ENCODE measurements at regions not wholly inside any gene's neighbourhood (a gene's known extent, or its start where the extent isn't known, plus 50 kb on each side); places are given as distances from the start of the nearest gene placed in this dataset.

DNA sequence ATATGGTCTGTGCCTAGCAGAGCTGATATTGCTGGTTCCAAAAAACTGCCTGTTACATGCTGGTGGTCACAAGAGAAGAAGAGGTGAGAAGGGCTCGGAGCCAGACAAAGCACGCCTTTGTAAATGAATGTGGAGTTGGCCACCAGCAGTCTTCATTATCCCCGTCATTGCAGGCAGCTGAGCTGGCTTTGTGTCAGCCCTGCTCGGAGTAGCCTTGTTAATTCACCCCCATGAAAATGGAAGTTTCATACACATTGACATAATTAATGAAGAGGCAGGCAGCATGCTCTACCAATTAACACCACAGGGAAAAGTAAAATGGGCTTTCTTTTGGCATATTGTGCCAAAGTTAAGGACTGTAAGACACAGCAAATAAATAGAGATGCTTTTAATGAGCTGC is 113.7 kb upstream of the RBFOX1 start:
- Mint-ChIP-seq H3K4me1 (ENCODE audit: low read depth) (no peaks in the 10 kb centered on the region), H3K36me3 (ENCODE audit: insufficient read depth) (no peaks in the 10 kb centered on the region), H3K4me3 (no peak overlapping the region), H3K27me3 (ENCODE audit: low read depth) (no peaks in the 10 kb centered on the region), H3K9me3 (peaks cover 16% of the 10 kb centered on the region)
- ATAC-seq (no peak), DNase-seq (no peak)

DNA sequence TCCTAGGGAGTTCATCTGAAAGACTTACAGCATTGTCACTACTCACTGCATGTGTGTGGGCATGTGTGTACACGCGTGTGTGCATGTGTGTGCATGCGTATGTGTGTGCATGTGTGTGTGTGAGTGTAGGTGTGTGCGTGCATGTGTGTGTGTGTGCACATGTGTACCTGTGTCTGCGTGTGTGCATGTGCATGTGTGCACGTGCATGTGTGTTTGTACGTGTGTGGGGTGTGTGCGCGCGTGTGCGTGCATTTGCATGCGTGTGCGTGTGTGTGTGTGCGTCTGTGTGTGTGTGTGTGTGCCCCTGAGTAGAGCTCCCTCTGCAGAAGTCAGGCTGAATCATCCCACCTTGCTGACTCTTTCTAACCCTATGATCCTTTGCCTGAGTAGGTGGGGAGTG is 114.8 kb upstream of the RBFOX1 start:
- Mint-ChIP-seq H3K4me3 (no peak overlapping the region), H3K36me3 (ENCODE audit: insufficient read depth) (no peaks in the 10 kb centered on the region), H3K4me1 (ENCODE audit: low read depth) (no peaks in the 10 kb centered on the region), H3K9me3 (peaks cover 16% of the 10 kb centered on the region), H3K27me3 (ENCODE audit: low read depth) (no peaks in the 10 kb centered on the region)
- DNase-seq (no peak), ATAC-seq (no peak)

DNA sequence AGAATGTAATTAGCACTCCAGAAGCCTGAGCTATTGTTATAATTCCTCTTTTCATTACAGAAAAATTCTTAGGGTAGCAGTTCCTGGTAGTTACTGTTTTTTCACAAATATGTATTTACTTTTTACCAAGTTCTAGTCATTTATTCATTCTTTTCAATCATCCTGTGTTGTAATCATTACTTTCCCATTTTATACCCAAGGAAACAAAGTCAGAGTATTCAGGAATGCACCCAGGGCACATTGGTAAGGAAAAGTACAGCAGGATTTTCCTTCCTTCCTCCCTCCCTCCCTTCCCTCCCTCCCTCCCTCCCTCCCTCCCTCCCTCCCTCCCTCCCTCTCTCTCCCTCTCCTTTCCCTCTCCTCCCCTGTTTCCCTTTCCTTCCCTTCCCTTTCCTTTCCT is 115.9 kb upstream of the RBFOX1 start:
- H3K36me3 Mint-ChIP-seq (ENCODE audit: insufficient read depth): no peaks in the 10 kb centered on the region
- no peak for DNase-seq
- no peak for ATAC-seq
- H3K4me3 Mint-ChIP-seq: no peak overlapping the region
- H3K27me3 Mint-ChIP-seq (ENCODE audit: low read depth): no peaks in the 10 kb centered on the region
- H3K9me3 Mint-ChIP-seq: peaks cover 16% of the 10 kb centered on the region
- H3K4me1 Mint-ChIP-seq (ENCODE audit: low read depth): no peaks in the 10 kb centered on the region

DNA sequence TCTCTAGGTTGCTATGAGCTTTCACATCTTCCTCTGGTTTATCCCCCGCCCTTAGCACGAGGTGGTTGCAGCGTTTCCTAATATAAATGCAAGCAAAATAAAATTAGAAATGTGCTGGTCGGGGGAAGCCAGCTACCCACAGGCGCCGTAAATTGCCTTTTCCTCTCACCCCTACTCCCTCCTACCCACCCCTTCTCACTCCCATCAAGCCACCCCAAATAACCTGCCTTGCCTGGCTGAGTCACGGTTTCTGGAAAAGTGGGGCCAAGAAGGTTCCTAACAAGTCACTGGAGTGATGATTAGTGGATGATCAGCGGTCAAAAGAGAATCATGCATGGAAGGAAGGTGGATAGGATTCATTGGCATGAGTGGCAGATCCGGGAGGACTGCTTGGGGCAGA is 120.9 kb upstream of the RBFOX1 start:
- ATAC-seq (no peak), DNase-seq (no peak)

DNA sequence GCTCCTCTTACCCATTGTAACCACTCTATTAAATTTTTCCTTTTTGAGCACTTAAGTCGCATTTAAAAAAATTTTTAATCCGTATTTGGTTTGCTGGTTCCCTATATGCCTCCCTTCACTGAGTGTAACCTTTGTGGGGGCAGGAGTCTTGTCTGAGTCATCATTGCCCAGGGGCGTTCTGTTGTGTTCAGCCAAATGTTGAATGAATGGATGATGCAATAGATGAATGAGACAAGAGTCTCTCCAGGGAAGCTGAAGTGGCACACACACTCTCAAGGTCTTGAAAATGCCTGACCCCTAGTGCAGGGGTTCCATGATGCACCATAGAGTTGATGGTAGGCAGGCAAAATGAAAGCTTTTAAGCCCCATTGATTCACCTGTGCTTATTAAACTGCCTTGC is 123.0 kb upstream of the RBFOX1 start:
- ATAC-seq (no peak), DNase-seq (no peak)
- H3K9me3 Mint-ChIP-seq: peaks cover 10% of the 10 kb centered on the region
- no peaks in the 10 kb centered on the region for H3K4me1 Mint-ChIP-seq (ENCODE audit: low read depth)
- no peak overlapping the region for H3K4me3 Mint-ChIP-seq
- H3K36me3 Mint-ChIP-seq (ENCODE audit: insufficient read depth): no peaks in the 10 kb centered on the region
- H3K27me3 Mint-ChIP-seq (ENCODE audit: low read depth): no peaks in the 10 kb centered on the region

More for the DNA sequence above, 120.9 kb upstream of the RBFOX1 start:
- no peaks in the 10 kb centered on the region for H3K27me3 Mint-ChIP-seq (ENCODE audit: low read depth)
- H3K4me3 Mint-ChIP-seq: no peak overlapping the region
- H3K9me3 Mint-ChIP-seq: peaks cover 14% of the 10 kb centered on the region
- H3K36me3 Mint-ChIP-seq (ENCODE audit: insufficient read depth): no peaks in the 10 kb centered on the region
- H3K4me1 Mint-ChIP-seq (ENCODE audit: low read depth): no peaks in the 10 kb centered on the region

DNA sequence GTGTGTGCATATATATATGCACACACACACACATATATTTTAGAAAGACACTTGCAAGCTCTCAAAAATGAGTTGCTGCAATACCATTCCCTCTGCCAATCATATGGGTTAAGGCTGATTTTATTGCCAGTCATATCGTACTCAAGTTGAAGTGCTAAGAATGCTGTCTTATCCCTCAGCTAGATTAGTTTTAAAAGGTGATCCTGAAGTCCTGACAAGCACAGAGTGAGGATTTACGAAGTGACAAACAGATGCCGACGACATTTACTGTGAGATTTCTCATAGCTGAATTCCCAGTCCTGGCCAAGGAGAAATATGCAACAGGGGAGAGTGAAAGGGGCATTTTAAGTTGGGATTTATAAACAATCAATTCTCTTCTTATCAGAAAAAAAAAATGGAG is 126.2 kb upstream of the RBFOX1 start:
- H3K4me1 Mint-ChIP-seq (ENCODE audit: low read depth): no peaks in the 10 kb centered on the region
- H3K9me3 Mint-ChIP-seq: peaks cover 6% of the 10 kb centered on the region
- no peaks in the 10 kb centered on the region for H3K36me3 Mint-ChIP-seq (ENCODE audit: insufficient read depth)
- ATAC-seq (no peak), DNase-seq (no peak)
- no peaks in the 10 kb centered on the region for H3K27me3 Mint-ChIP-seq (ENCODE audit: low read depth)
- H3K4me3 Mint-ChIP-seq: no peak overlapping the region

DNA sequence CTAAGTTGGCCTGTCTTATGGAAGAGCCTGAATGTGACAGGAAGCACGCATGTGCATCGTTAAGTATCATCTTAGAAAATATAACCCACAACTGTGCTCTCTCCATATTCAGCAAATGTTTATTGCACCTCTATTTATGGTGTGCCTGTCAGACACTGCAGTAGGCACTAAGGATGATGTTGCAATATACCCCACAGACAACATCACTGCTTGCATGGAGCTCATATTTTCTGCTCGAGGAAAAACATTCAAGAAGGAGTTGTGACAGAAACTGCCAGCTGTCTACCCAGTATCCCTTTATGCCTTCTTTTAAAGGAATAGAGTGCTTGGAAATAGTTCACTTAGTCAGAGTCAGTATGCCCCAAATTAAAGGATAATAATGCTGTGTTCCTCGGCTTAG is 132.3 kb upstream of the RBFOX1 start:
- no peaks in the 10 kb centered on the region for H3K36me3 Mint-ChIP-seq (ENCODE audit: insufficient read depth)
- H3K9me3 Mint-ChIP-seq: peaks cover 20% of the 10 kb centered on the region
- H3K27me3 Mint-ChIP-seq (ENCODE audit: low read depth): no peaks in the 10 kb centered on the region
- ATAC-seq (no peak), DNase-seq (no peak)
- H3K4me3 Mint-ChIP-seq: no peak overlapping the region
- no peaks in the 10 kb centered on the region for H3K4me1 Mint-ChIP-seq (ENCODE audit: low read depth)

DNA sequence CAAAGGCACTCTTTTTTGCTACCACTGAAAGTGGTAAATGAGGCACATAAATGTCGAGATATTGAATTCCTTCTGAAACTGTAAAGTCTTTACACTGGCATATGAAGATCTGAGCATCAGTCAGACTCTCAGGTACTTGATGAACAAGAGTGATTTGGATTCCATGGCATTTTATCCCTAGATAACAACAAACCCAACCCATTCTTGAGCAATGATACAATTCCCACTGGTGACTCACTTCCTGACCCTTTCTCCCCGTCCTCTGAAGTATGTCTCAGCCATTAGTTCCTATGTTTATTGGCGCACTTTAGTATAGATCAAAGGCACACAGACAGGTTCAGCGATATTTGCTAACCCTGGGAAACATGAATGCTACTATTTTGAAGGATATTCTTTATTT is 147.0 kb upstream of the RBFOX1 start:
- ATAC-seq (no peak), DNase-seq (no peak)
- no peaks in the 10 kb centered on the region for H3K27me3 Mint-ChIP-seq (ENCODE audit: low read depth)
- peaks cover 40% of the 10 kb centered on the region for H3K9me3 Mint-ChIP-seq
- no peaks in the 10 kb centered on the region for H3K4me1 Mint-ChIP-seq (ENCODE audit: low read depth)
- H3K36me3 Mint-ChIP-seq (ENCODE audit: insufficient read depth): no peaks in the 10 kb centered on the region
- no peak overlapping the region for H3K4me3 Mint-ChIP-seq

DNA sequence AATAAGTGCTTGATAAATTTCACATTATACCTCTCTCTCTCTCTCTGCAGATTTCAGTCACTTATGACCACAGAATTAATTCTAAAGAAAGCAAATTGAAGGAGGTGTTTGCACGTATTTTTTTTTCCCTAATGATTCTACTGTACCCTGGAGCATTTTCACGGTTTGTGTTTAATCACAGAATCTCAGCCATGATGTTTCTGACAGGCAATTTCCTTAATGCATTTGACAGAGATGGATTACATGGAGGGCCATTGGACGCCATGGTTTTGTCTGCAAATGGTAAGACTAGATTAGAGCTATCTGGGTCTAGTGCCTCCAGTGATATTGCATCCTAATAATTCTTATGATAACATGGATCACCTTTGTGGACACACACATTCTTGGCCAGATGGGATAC is 147.5 kb upstream of the RBFOX1 start:
- no peak for ATAC-seq
- Mint-ChIP-seq H3K27me3 (ENCODE audit: low read depth) (no peaks in the 10 kb centered on the region), H3K9me3 (peaks cover 35% of the 10 kb centered on the region), H3K36me3 (ENCODE audit: insufficient read depth) (no peaks in the 10 kb centered on the region), H3K4me3 (no peak overlapping the region), H3K4me1 (ENCODE audit: low read depth) (no peaks in the 10 kb centered on the region)
- DNase-seq: no peak

DNA sequence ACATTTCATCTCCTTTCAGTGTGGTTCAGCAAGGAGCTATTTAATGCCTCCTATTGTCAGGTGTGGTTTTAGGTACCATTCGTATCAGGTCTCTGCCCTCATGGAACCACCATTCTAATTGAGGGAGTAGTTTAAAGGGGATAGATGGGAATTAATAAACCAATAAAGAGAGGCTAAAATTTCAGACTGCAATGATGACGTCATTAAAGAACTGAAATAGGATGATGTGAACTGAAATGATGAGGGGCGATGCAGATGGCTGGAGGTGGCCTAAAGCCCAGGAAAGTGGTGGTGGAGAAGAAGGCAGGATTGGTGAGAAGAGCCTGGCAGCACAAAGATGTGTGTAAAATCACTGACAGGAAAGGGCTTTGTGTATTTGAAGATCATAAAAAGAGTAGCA is 148.9 kb upstream of the RBFOX1 start:
- peaks cover 30% of the 10 kb centered on the region for H3K9me3 Mint-ChIP-seq
- H3K4me3 Mint-ChIP-seq: no peak overlapping the region
- DNase-seq (no peak), ATAC-seq (no peak)
- H3K4me1 Mint-ChIP-seq (ENCODE audit: low read depth): no peaks in the 10 kb centered on the region
- no peaks in the 10 kb centered on the region for H3K36me3 Mint-ChIP-seq (ENCODE audit: insufficient read depth)
- no peaks in the 10 kb centered on the region for H3K27me3 Mint-ChIP-seq (ENCODE audit: low read depth)

DNA sequence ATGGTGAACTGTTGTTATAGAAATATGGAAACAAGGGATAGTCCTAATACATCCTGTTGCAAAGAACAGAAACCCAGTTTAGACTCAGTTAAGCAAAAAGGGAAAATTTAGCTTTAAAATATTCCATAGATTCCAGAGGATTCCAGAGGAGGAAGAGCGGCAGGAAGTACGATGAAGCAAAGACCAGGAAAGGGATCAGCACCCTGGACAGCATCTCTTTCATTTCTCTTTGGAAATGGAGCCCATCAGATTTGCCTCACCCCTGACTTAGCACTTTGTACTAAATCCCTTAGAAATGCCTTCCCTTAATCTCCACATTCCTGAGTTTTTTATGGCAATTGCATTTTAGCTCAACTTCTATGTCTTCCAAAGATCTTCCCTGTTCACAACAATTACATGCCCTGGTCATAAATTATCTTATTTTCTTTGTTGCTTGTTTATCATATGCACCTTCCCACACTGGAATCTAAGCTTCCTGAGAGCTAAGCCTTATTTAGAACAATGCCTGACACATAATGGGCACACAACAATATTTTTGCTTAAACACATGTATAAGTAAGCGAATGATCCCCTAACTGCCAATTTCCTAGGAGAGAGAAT is 150.0 kb upstream of the RBFOX1 start:
- DNase-seq (no peak), ATAC-seq (no peak)
- no peak overlapping the region for H3K4me3 Mint-ChIP-seq
- no peaks in the 10 kb centered on the region for H3K4me1 Mint-ChIP-seq (ENCODE audit: low read depth)
- no peaks in the 10 kb centered on the region for H3K27me3 Mint-ChIP-seq (ENCODE audit: low read depth)
- H3K9me3 Mint-ChIP-seq: peaks cover 27% of the 10 kb centered on the region
- no peaks in the 10 kb centered on the region for H3K36me3 Mint-ChIP-seq (ENCODE audit: insufficient read depth)

DNA sequence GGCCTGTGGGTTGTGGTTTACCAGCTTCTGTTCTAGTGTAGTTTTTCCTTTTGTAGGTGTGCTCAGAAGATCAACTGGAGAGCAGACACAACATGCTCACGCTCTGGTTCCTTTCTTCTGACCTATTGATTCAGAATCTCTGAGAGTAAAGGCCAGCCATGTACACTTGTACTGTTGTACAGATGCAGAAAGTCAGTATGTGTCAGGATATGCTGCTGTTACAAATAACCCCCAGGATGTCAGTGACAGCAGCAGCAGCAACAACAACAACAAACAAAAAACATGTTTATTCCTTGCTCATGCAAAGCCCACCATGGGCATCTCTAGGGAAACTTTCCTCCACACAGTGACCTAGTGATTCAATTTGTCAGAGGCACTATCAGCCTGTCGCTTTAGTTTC is 154.8 kb upstream of the RBFOX1 start:
- Mint-ChIP-seq H3K4me3 (no peak overlapping the region), H3K27me3 (ENCODE audit: low read depth) (no peaks in the 10 kb centered on the region), H3K4me1 (ENCODE audit: low read depth) (no peaks in the 10 kb centered on the region), H3K9me3 (peaks cover 42% of the 10 kb centered on the region), H3K36me3 (ENCODE audit: insufficient read depth) (no peaks in the 10 kb centered on the region)
- DNase-seq (no peak), ATAC-seq (no peak)

DNA sequence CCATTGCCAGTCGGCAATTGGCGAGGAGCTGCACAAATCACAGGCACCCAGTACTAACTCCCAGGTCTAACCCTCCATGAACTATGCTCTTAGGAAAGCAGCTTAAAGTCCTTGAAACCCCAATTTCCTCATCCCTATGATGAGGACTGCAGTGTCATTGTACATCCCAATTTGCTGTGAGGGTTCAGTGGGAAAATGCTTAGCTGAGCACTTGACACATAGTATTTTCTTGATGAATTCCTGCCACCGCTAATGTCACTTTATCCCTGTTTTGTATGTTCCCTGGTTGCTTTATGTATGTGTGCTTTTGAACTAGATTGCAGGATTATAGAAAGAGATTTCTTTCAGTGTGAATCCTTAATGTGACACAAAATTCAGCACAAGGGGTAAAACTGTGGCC is 161.5 kb upstream of the RBFOX1 start:
- DNase-seq: no peak
- Mint-ChIP-seq H3K4me1 (ENCODE audit: low read depth) (no peaks in the 10 kb centered on the region), H3K36me3 (ENCODE audit: insufficient read depth) (no peaks in the 10 kb centered on the region), H3K4me3 (no peak overlapping the region), H3K27me3 (ENCODE audit: low read depth) (no peaks in the 10 kb centered on the region), H3K9me3 (peaks cover 23% of the 10 kb centered on the region)
- ATAC-seq: no peak

DNA sequence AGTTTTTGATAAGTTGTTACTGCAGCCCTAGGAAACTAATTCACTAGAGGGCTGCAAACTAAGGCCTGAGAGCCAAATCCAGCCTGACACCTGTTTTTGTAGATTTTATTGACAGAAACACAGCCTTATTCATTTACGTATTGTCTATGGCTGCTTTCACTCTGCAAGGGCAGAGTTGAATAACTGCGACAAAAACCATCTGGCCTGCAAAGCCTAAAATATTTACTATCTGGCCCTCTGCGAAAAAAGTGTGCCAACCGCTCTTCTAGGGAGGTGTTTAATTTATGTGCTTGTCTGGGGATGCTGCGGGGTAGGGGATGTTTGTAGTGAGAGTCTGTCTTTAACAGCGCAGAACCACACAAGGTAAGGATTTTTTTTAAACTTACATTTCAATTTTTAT is 165.0 kb upstream of the RBFOX1 start:
- H3K36me3 Mint-ChIP-seq (ENCODE audit: insufficient read depth): no peaks in the 10 kb centered on the region
- DNase-seq: no peak
- H3K4me1 Mint-ChIP-seq (ENCODE audit: low read depth): no peaks in the 10 kb centered on the region
- no peaks in the 10 kb centered on the region for H3K27me3 Mint-ChIP-seq (ENCODE audit: low read depth)
- H3K4me3 Mint-ChIP-seq: no peak overlapping the region
- ATAC-seq: no peak
- peaks cover 6% of the 10 kb centered on the region for H3K9me3 Mint-ChIP-seq

DNA sequence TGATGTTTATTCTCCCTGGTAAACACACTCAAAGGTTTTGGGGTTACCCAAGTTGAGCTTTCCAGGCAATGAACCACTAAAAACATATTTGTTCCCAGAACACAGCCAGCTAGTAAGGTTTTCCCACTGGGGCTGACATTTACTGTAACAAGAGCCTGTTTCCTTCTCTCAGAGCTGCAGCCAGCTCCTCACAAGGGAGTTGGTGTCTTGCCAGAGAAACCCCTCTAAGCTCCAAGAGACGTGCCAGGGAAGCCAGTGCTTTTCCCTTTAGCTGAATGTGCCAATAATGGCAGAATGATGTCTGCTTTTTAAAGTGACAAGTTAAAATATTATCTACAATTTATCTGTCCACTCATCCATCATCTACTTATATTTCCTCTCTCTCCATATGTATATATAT is 170.8 kb upstream of the RBFOX1 start:
- no peak for ATAC-seq
- Mint-ChIP-seq H3K9me3 (peaks cover 11% of the 10 kb centered on the region), H3K36me3 (ENCODE audit: insufficient read depth) (no peaks in the 10 kb centered on the region), H3K4me1 (ENCODE audit: low read depth) (no peaks in the 10 kb centered on the region), H3K4me3 (no peak overlapping the region), H3K27me3 (ENCODE audit: low read depth) (no peaks in the 10 kb centered on the region)
- no peak for DNase-seq

DNA sequence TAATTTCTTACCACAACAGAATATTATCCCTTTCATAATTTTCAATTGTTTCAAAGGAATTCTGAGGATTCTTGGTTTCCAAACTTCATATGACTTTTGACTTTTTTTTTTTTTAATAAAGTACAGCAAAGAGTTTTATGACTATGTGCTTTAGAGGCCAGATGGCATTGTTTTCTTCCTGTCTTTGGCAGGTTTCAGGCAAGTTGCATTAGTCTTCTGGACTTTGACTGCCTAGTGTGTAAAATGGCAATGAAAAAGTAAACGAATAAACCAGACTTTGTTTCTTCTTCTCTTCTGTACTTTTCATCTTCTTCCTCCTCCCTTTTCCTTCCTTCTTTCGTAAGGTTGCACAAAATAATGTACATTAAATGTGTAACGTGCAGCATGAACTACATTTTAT is 172.6 kb upstream of the RBFOX1 start:
- no peak overlapping the region for H3K4me3 Mint-ChIP-seq
- H3K36me3 Mint-ChIP-seq (ENCODE audit: insufficient read depth): no peaks in the 10 kb centered on the region
- no peak for ATAC-seq
- H3K9me3 Mint-ChIP-seq: peaks cover 11% of the 10 kb centered on the region
- DNase-seq: no peak
- no peaks in the 10 kb centered on the region for H3K4me1 Mint-ChIP-seq (ENCODE audit: low read depth)
- H3K27me3 Mint-ChIP-seq (ENCODE audit: low read depth): no peaks in the 10 kb centered on the region
